ENCODE measurements at regions not wholly inside any gene's neighbourhood (a gene's known extent, or its start where the extent isn't known, plus 50 kb on each side); places are given as distances from the start of the nearest gene placed in this dataset.

DNA sequence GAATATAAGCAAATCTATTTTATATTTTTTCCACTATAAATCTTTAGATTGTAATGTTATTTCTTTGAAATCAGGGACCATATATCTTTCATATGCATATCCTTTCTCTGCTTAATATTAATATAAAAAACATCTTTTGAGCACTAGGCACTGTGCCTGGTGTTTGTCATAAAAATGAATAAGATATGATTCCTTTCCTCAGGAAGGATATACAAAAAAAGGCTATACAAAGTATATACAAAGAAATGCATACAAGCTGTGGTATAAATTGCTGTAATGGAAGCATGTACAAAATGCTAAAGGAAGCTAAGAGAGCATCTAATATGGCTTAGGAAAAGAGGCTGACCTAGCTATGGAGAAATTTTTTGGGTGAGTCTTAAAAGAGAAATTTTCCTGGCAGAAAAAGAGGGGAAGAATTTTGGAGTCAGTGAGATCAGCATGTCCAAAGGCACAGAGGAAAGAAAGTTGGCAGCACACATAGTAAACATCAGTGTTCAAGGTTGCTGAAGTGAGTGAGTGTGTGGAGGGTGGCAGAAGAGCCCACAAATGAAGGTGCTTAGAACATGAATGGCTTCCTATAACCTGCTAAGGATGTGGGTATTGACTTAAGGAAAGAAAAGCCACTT lies 500.0 kb downstream of the SPRY1 start:
- TF ChIP-seq, protein P1, sequence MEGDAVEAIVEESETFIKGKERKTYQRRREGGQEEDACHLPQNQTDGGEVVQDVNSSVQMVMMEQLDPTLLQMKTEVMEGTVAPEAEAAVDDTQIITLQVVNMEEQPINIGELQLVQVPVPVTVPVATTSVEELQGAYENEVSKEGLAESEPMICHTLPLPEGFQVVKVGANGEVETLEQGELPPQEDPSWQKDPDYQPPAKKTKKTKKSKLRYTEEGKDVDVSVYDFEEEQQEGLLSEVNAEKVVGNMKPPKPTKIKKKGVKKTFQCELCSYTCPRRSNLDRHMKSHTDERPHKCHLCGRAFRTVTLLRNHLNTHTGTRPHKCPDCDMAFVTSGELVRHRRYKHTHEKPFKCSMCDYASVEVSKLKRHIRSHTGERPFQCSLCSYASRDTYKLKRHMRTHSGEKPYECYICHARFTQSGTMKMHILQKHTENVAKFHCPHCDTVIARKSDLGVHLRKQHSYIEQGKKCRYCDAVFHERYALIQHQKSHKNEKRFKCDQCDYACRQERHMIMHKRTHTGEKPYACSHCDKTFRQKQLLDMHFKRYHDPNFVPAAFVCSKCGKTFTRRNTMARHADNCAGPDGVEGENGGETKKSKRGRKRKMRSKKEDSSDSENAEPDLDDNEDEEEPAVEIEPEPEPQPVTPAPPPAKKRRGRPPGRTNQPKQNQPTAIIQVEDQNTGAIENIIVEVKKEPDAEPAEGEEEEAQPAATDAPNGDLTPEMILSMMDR (IDR thresholded peaks at IDR 0.05; ENCODE audit: borderline replicate concordance), result no peak
- H3K9me3 ChIP-seq (replicated peaks), result no peaks in the 10 kb centered on the region
- no peaks in the 10 kb centered on the region for H3K36me3 ChIP-seq
- H3K27me3 ChIP-seq (ENCODE audit: low read depth), result no peaks in the 10 kb centered on the region
- H3K4me1 ChIP-seq, result peaks cover 46% of the 10 kb centered on the region
- peak overlapping the region; percentile 49 for H3K27ac ChIP-seq (replicated peaks)
- no peak overlapping the region for H3K4me3 ChIP-seq
- intact Hi-C loops (cut with micrococcal nuclease), result no loop called here
- DNase-seq, result no peak

DNA sequence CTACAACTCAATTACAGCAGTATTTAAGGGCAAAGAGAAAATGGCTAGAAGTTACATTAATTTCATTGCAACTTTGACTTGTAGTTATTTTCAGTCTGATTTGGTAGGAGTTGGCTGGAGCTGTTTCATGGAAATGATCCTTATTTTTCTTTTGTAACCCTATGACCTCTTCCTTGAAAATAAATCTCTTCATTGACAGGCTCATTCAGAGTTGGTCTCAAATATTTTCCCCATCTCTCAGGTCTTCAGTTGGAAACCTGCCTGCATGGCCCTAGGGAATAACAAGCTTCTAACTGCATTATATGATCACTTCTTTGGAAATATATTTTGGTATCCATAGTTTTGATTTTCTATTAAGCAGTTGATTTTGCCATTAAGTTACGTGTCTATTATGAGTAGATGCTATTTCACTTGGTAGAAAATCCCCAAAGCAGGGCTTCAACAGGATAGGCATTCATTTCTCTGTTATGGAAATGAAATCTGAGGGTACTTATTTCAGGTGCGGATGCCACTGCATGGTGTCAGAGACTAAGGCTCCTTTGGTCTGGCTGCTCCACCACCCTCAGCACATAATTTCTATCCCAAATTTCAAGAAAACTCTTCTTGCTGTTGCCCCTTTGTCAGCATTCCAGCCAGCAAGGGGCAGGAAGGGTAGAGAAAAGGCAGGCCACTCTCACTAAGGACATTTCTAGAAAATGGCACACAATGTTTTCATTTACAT lies 502.5 kb downstream of the SPRY1 start:
- H3K9me3 ChIP-seq (replicated peaks), result no peaks in the 10 kb centered on the region
- intact Hi-C loops (cut with micrococcal nuclease), result no loop called here
- peaks cover 24% of the 10 kb centered on the region for H3K4me1 ChIP-seq
- H3K4me3 ChIP-seq, result no peak overlapping the region
- no peaks in the 10 kb centered on the region for H3K36me3 ChIP-seq
- H3K27me3 ChIP-seq (ENCODE audit: low read depth), result no peaks in the 10 kb centered on the region
- peak overlapping the region; percentile 43 for H3K27ac ChIP-seq (replicated peaks)
- DNase-seq, result no peak
- TF ChIP-seq, protein P1 (IDR thresholded peaks at IDR 0.05; ENCODE audit: borderline replicate concordance), result no peak

DNA sequence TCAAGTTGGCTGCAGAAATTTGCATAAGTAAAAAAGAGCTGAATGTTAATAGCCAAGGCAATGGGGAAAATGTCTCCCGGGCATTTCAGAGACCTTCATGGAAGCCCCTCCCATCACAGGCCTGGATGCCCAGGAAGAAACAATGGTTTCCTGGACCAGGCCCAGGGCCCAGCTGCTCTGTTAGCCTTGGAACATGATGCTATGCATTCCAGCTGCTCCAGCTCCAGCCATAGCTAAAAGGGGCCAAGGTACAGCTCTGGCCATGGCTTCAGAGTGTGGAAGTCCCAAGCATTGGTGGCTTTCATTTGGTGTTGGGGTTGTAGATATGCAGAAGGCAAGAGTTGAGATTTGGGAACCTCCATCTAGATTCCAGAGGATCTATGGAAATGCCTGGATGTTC lies 508.3 kb downstream of the SPRY1 start:
- peaks cover 10% of the 10 kb centered on the region for H3K9me3 ChIP-seq (replicated peaks)
- peaks cover 6% of the 10 kb centered on the region for H3K4me1 ChIP-seq
- no peaks in the 10 kb centered on the region for H3K36me3 ChIP-seq
- TF ChIP-seq, protein P1 (IDR thresholded peaks at IDR 0.05; ENCODE audit: borderline replicate concordance), result no peak
- H3K27me3 ChIP-seq (ENCODE audit: low read depth), result no peaks in the 10 kb centered on the region
- no peak for DNase-seq
- H3K4me3 ChIP-seq, result no peak overlapping the region
- H3K27ac ChIP-seq (replicated peaks), result no peak overlapping the region
- intact Hi-C loops (cut with micrococcal nuclease), result no loop called here

DNA sequence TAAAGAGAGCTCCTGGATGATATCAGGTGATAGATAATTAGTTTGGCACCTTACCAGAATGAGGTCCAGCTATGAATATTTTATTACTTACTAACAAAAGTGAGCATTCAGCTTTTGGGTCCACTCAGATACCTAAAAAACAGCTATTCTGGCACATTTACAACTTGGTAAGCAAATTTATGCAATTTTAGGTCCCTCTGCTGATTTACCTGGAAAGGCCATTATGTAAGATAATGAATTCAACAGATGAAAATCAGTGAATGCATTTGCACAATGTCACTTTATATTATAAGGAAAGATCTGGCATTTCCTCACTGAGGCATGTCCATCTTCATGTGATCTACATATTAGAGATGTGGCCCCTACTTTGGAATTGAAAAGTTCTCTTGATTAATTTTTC lies 517.0 kb downstream of the SPRY1 start:
- no peaks in the 10 kb centered on the region for H3K9me3 ChIP-seq (replicated peaks)
- no peaks in the 10 kb centered on the region for H3K27me3 ChIP-seq (ENCODE audit: low read depth)
- TF ChIP-seq, protein P1 (IDR thresholded peaks at IDR 0.05; ENCODE audit: borderline replicate concordance), result no peak
- no peak overlapping the region for H3K4me3 ChIP-seq
- DNase-seq, result no peak
- no peak overlapping the region for H3K27ac ChIP-seq (replicated peaks)
- intact Hi-C loops (cut with micrococcal nuclease), result no loop called here
- no peaks in the 10 kb centered on the region for H3K36me3 ChIP-seq
- no peaks in the 10 kb centered on the region for H3K4me1 ChIP-seq

DNA sequence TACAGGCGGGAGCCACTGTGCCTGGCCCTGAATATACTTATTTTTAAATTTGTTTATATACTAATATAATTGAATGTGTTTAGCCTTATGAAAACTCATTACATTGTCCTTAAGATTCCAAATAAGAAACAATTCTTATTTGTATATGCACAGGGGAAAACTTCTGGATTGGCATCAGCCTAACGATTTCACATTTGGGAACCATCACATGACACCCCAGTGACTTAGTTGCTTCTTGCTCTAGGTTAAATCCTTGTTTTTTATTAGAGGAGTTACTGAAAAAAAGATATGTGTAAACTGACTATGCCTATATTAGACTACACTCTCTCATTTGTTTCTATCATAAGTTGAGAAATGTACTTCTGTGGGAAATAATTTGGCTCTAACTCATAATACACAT lies 520.2 kb downstream of the SPRY1 start:
- H3K9me3 ChIP-seq (replicated peaks), result no peaks in the 10 kb centered on the region
- H3K27me3 ChIP-seq (ENCODE audit: low read depth), result no peaks in the 10 kb centered on the region
- no peaks in the 10 kb centered on the region for H3K4me1 ChIP-seq
- no peak for DNase-seq
- intact Hi-C loops (cut with micrococcal nuclease), result no loop called here
- H3K36me3 ChIP-seq, result no peaks in the 10 kb centered on the region
- no peak overlapping the region for H3K27ac ChIP-seq (replicated peaks)
- no peak overlapping the region for H3K4me3 ChIP-seq
- TF ChIP-seq, protein P1 (IDR thresholded peaks at IDR 0.05; ENCODE audit: borderline replicate concordance), result no peak

All from left ventricle myocardium inferior (tissue), 1 donor.